ENCODE measurements at regions not wholly inside any gene's neighbourhood (a gene's known extent, or its start where the extent isn't known, plus 50 kb on each side); places are given as distances from the start of the nearest gene placed in this dataset.
A peak's percentile ranks its signal among the peaks of the same experiment; 100 is the strongest.
"Not testable (repeated sequence)": the region's sequence is repeated elsewhere in the genome, so short reads cannot be mapped to it uniquely, and the experiment has no call there.

DNA sequence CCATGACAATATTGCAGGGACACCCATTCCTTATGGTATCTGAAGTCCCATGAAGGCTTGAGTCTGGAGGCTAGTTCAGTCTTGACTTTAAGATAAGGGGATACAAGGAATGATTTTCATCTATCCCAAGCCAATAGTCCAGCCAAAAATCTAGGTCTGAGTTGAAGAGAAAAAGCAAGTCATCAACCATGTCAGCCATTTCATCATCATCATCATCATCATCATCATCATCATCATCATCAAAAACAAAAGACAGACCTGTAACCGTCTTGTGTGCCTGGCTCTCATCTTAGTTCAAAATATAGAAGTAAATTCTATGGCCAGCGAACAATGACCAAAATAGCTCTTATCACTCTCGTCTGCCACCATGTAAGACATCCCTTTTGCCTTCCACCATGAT is 59.5 kb upstream of the FAM90A26 start:
- not testable (repeated sequence) for DNase-seq (ENCODE audit: low read depth, low spot score)

DNA sequence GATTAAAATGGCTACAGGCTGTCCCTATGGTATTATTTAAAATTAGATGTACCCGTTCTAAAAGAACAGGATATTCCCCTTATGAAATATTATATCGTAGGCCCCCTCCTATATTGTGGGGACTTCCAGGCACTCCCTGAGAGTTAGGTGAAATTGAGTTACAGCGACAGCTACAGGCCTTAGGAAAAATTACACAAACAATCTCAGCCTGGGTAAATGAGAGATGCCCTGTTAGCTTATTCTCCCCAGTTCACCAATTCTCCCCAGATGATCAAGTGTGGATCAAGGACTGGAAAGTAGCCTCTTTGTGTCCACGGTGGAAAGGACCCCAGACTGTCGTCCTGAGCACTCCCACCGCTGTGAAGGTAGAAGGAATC is 67.1 kb upstream of the FAM90A26 start:
- DNase-seq (ENCODE audit: low read depth, low spot score): not testable (repeated sequence)

DNA sequence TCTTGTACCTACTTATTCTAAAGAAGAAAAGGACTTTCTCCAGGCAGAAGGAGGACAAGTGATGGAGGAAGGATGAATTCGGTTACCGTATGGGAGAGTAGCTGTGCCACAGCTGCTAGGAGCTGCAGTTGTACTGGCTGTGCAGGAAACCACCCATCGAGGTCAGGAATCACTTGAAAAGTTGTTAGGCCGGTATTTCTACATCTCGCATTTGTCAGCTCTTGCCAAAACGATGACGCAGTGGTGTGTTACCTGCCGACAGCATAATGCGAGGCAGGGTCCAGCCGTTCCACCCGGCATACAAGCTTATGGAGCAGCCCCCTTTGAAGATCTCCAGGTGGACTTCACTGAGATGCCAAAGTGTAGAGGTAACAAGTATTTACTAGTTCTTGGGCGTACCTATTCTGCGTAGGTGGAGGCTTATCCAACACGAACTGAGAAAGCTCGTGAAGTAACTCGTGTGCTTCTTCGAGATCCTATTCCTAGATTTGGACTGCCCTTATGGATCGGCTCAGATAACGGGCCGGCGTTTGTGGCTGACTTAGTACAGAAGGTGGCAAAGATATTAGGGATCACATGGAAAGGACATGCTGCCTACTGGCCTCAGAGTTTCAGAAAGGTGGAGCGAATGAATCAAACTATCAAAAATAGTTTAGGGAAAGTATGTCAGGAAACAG is 67.6 kb upstream of the FAM90A26 start:
- DNase-seq (ENCODE audit: low read depth, low spot score): not testable (repeated sequence)

DNA sequence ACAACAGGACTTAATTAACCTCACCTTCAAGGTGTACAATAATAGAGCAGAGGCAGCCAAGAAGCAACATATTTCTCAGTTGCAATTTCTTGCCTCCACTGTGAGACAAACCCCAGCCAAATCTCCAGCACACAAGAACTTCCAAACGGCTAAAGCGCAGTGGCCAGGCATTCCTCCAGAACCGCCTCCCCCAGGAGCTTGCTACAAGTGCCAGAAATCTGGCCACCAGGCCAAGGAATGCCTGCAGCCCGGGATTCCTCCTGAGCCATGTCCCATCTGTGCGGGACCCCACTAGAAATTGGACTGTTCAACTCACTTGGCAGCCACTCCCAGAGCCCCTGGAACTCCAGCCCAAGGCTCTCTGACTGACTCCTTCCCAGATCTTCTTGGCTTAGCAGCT is 73.9 kb upstream of the FAM90A26 start:
- DNase-seq (ENCODE audit: low read depth, low spot score): not testable (repeated sequence)

DNA sequence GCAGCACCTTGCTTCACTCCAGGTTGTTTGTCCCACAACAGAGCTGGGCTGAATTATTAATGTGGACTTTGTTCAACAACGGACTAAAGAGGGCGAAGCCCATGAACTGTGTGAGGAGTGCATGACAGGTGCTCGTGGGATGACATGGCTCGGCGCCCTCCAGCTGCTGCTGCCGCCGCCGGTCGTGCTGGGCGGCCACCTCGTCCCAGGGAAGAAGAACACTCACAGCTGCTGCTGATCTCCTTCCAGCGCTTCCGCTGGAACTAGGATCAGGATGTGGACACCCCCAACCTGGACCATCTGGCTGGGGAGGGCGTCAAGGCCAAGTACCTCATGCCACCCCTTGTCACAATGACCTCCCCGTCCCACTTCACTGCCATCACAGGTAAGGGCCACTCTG is 91.4 kb upstream of the FAM90A26 start:
- DNase-seq (ENCODE audit: low read depth, low spot score): not testable (repeated sequence)

DNA sequence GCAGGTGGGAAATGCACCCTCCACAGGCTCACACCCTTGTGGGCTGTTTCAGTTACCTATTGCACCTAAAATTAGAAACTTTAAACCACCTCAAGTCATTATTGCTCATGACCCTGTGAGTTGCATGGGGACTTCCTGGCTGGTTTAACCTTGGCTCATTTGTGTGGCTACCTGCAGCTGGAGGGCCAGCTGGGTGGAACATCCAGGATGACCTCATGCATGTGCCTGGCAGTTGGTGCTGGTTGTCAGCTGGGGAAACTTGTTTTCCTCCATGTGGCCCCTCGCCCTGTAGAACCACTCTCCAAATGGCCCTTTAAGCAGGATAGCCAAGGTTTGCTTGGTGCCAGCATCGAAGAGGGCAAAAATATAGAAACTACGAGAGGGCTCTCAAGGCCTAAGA is 93.2 kb upstream of the FAM90A26 start:
- not testable (repeated sequence) for DNase-seq (ENCODE audit: low read depth, low spot score)

DNA sequence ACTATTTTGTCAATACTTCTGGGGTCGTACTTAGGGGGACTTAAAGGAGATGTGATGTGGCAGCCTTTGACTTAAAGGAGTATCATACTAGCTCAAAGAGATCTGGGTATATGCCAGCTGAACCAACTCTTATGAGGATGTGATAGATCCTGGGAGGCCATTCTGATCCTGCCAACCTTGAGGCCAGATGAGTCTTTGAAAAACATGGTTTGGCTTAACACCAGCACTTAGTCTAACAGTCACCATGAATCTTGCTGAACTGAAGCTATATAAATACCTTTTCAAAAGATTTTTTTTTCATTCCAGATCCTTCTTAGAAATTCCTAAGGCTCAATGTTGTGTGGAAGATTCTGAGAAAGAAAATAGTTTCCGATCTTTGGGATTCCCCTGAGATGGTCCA is 93.7 kb upstream of the FAM90A26 start:
- DNase-seq (ENCODE audit: low read depth, low spot score): not testable (repeated sequence)

DNA sequence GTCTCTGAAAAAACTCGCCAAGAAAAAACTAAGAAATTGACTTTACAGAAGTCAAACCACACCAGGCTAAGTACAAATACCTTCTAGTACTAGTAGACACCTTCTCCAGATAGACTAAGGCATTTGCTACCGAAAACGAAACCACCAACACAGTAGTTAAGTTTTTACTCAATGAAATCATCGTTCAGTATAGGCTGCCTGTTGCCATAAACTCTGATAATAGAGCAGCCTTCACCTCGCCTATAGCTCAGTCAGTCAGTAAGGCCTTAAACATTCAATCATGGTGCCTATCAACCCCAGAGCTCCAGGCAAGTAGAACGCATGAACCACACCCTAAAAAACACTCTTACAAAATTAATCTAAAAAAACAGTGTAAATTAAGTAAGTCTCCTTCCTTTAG is 96.8 kb upstream of the FAM90A26 start:
- DNase-seq (ENCODE audit: low read depth, low spot score): not testable (repeated sequence)

DNA sequence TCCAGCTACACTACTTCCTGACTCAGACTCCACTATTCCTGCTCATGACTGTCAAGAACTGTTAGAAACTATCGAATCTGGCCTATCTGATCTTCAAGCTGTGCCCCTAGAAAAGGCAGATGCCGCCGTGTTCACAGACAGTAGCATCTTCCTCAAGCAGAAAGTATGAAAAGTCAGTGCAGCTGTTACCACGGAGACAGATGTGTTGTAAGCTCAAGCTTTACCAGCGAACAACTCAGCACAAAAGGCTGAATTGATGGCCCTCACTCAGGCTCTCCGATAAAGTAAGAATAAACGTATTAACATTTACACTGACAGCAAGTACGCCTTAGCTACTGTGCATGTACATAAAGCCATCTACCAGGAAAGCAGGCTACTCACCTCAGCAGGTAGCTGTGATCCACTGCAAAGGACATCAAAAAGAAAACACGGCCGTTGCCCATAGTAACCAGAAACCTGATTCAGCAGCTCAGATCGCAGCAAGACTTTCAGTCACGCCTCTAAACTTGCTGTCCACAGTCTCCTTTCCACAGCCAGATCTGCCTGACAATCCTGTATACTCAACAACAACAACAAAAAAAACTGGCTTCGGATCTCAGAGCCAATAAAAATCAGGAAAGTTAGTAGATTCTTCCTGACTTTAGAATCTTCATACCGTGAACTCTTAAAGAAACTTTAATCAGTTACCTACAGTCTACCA is 97.5 kb upstream of the FAM90A26 start:
- DNase-seq (ENCODE audit: low read depth, low spot score): not testable (repeated sequence)

DNA sequence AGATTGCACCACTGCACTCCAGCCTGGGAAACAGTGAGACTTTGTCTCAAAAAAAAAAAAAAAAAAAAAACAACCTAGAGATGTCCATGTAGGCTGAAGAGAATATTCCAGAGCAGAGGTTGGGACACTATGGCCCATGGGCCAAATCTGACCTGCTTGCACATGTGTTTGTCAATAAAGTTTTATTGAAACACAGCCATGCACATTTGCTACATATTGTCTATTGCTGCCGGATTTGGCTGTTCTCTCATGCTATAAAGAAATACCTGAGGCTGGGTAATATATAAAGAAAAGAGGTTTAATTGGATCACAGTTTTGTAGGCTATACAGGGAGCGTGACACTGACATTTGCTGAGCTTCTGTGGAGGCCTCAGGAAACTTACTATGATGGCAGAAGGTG is 102.3 kb upstream of the FAM90A26 start:
- DNase-seq (ENCODE audit: low read depth, low spot score): not testable (repeated sequence)

DNA sequence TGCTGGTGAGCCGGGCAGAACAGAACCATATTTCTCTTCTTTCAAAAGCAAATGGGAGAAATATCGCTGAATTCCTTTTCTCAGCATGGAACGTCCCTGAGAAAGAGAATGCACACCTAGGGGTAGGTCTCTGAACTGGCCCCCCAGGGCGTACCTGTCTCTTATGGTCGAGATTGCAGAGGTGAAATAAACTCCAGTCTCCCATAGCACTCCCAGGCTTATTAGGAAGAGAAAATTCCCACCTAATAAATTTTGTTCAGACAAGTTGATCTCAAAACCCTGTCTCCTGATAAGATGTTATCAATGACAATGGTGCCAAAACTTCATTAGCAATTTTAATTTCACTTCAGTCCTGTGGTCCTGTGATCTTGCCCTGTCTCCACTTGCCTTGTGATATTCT is 106.6 kb upstream of the FAM90A26 start:
- not testable (repeated sequence) for DNase-seq (ENCODE audit: low read depth, low spot score)

DNA sequence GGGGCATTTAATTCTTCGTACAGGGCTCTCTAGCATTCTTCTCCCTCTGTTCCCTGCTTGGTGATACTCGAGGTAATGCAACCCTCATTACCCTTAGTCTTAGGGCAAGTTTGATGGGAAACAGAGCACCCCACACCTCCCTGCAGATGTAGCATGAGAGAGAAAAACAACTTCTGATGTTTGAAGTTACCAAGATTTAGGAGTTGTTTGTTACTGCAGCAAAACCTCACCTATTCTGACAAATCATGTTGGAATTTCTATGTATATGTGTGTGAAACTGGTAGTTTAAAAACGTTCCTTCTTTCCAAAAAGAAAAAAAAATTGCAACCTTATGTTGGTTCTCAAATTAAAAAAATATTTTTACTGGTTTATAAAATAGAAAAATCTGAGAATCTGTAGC is 145.3 kb upstream of the FAM90A26 start:
- not testable (repeated sequence) for DNase-seq (ENCODE audit: low read depth, low spot score)

DNA sequence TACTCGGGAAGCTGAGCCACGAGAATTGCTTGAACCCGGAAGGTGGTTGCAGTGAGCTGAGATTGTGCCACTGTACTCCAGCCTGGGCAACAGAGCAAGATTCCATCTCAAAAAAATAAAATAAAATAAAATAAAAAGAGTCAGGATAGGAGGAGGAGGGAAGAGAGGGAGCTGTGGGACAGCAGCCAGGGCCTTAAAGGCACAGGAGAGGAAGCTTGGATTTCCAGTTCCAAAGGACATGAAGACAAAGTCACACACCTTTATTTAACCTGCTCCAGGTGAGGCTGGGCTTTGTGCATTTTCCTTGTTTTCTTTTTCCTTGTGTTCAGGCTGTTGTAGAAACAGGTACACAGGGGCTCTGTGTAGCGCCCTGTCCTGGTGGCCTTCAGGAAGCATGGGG is 138.2 kb upstream of the HMX1 start:
- DNase-seq (ENCODE audit: low read depth, low spot score): not testable (repeated sequence)

DNA sequence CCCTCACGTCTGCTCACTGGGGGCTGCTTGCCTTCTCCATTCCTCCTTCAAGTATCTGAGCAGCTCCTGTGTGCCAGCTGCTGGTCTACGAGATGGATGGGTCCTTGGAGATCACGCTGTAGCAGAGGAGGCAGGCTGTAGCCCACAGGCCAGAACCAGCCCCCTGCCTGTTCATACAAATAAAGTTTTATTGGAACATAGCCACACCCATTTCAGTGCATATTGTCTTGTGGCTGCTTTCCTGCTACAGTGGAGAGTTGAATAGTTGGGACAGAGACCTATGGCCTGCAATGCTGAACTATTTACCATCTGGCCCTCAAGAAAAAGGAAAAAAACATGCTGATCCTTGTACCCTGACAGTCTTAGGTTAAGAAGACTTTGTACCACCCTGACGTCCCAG is 136.8 kb upstream of the HMX1 start:
- not testable (repeated sequence) for DNase-seq (ENCODE audit: low read depth, low spot score)

DNA sequence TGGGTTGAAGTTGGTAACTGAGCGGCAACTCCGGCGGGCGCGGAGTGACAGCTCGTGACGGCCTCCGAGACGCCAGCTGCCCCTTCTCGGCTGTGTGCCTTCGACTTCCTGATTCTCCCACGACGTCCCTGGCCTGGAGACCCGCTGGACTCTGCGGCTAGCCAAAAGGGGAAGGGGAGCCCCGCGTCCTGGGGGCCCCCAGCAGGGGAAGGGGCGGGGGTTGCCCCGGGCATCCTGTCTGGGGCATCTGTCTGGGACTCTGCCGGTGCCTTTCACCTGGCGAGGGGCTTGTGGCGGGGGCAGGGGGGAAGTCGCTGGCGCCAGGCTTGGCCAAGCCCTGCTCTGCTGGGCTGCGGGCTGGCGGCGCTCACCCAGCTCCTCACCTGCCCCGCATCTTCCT is 129.5 kb upstream of the HMX1 start:
- DNase-seq (ENCODE audit: low read depth, low spot score): not testable (repeated sequence)

DNA sequence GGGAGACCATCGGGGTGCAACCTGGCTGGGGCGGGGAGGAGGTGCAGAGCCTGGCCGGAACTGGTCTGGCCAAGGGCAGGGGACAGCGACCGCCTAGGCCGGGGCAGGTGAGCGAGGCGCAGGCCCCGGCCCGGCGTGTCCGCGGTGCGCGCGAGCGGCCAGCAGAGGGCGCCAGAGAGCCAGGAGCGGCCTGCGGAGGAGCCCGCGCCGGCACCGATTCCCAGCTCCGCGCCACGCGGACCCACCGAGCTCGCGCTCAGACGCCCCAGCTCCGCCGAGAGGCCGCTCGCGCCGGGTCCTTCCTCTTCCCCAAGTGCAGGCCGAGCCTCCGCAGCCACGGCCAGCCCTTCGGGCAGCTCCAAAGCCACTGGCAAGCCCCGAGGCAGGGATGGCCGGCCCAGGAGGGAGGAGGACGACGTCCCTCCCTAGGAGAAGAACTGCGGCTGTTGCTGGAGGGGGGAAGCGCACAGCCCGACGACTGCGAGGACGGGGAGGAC is 128.9 kb upstream of the HMX1 start:
- peak; percentile 18 for DNase-seq (ENCODE audit: low read depth, low spot score)

DNA sequence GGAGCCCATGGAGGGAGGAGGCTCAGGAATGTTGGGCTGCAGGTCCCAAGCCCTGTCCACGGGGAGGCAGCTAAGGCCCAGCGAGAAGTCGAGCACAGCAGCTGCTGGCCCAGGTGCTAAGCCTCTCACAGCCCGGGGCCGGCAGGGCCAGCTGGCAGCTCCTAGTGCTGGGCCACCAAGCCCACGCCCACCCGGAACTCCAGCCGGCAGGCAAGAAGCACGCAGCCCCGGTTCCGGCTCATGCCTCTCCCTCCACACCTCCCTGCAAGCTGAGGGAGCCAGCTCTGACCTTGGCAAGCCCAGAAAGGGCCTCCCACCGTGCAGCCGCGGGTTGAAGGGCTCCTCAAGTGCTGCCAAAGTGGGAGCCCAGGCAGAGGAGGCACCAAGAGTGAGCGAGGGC is 121.3 kb upstream of the HMX1 start:
- DNase-seq (ENCODE audit: low read depth, low spot score): not testable (repeated sequence)

DNA sequence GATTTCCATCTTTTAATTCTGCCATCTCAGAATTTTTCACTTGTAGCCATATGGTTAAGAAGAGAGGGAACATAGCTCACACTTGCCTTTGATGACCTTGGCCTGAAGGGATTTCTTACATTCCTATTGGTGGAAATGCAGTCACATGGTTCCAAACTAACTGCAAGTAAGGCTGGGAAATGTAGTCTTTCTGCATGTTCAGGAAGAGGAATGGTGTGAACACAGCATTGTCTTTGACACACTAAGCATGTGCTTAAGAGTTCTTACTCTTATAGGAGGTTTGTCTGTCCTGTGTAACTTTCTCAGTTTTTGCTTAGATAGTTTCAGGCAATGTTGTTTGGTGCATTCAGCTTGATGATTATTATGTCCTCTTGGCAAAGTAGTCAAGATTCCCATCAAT is 119.8 kb upstream of the HMX1 start:
- DNase-seq (ENCODE audit: low read depth, low spot score): not testable (repeated sequence)

DNA sequence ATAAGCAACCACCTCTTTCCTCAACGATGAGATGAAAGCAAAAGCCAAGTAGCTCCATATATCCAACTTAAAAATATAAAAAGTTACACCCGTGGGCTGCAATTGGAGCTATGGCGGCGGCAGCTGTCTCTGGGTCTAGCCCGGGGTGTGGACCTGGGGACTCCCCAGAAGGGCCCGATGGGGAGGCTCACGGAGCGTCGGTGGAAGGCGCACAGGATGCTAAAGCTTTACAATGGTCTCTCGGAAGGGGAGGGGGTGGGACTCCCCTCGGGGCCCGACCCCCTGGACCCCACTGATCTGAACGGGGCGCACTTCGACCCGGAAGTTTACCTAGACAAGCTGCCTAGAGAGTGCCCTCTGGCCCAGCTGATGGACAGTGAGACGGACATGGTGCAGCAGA is 118.7 kb upstream of the HMX1 start:
- not testable (repeated sequence) for DNase-seq (ENCODE audit: low read depth, low spot score)

DNA sequence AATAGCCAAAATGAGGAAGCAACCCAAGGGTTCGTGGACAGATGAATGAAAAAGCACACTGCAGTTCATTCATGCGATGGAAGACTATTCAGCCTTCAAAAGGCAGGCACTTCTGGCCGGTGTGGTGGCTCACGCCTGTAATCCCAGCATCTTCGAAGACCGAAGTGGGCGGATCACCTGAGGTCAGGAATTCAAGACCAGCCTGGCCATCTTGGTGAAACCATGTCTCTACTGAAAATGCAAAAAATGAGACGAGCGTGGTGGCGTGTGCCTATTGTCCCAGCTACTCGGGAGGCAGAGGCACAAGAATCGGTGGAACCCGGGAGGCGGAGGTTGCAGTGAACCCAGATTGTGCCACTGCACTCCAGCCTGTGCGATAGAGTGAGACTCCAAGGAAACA is 114.1 kb upstream of the HMX1 start:
- not testable (repeated sequence) for DNase-seq (ENCODE audit: low read depth, low spot score)

DNA sequence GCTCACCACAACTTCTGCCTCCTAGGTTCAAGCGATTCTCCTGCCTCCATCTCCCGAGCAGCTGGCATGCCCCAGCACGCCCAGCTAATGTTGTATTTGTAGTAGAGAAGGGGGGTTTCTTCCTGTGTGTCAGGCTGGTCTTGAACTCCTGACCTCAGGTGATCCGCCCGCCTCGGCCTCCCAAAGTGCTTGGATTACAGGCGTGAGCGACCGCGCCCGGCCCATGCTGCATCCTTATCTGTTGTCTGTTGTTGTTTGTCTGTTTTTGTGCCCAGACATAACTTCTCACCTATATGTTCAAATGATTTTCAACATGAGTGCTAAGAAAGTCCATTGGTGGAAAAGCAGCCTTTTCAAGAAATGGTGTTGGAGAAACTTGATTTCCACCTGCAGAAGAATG is 113.0 kb upstream of the HMX1 start:
- DNase-seq (ENCODE audit: low read depth, low spot score): not testable (repeated sequence)

DNA sequence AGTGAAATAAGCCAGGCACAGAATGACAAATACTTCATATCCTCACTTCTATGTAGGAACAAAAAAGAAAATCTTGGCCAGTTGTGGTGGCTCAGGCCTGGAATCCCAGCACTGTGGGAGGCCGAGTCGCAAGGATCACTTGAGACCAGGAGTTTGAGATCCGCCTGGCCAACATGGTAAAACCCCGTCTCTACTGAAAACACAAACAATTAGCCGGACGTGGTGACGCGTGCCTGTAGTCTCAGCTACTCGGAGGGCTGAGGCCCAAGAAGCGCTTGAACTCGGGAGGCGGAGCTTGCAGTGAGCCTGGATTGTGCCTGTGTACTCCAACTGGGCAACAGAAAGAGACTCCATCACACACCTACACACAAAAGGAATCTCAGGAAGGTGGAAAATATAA is 112.3 kb upstream of the HMX1 start:
- DNase-seq (ENCODE audit: low read depth, low spot score): not testable (repeated sequence)

All from activated CD4-positive, CD25-positive, alpha-beta regulatory T cell treated with anti-CD3 and anti-CD28 coated beads, Interleukin-2, amount 50 U/mL, for 16 hours (primary cell).